Lung (tissue), 11 donors: ENCODE measurements at regions not wholly inside any gene's neighbourhood (a gene's known extent, or its start where the extent isn't known, plus 50 kb on each side); places are given as distances from the start of the nearest gene placed in this dataset.

Source experiments
- ATAC-seq: fragments of 200-7000 bp; cut with Tn5 transposase; one replicate; pipeline ENCODE4 v1.9.1; 2020; ENCODE audit warnings: moderate number of reproducible peaks; ENCODE audit not compliant: insufficient read depth, low FRiP score
- DNase-seq, 3 donors: peaks; one replicate each; pipeline ENCODE4 v3.0.0-alpha.2; 2013 to 2017
- H3K27ac ChIP-seq, 2 donors: one replicate each; pipeline ENCODE4 v1.5.1; 2013; ENCODE audit warnings: mild to moderate bottlenecking in 2 of 2, moderate library complexity in 2 of 2, control low read depth in 1 of 2, inconsistent platforms in 1 of 2, low read depth in 1 of 2, low read length in 1 of 2
- H3K27me3 ChIP-seq, 3 donors: one replicate each; pipeline ENCODE4 v1.5.1; 2013; ENCODE audit warnings: low read length in 2 of 3; ENCODE audit not compliant: control insufficient read depth in 3 of 3, insufficient read depth in 3 of 3
- H3K36me3 ChIP-seq, 4 donors: one replicate each; pipeline ENCODE4 v1.5.1; 2013; ENCODE audit warnings: low read length in 4 of 4, mild to moderate bottlenecking in 1 of 4, moderate library complexity in 1 of 4; ENCODE audit not compliant: control insufficient read depth in 4 of 4, insufficient read depth in 4 of 4
- H3K4me1 ChIP-seq, 5 donors: one replicate each; pipeline ENCODE4 v1.5.1; 2013; ENCODE audit warnings: low read length in 5 of 5, mild to moderate bottlenecking in 2 of 5, moderate library complexity in 1 of 5; ENCODE audit not compliant: control insufficient read depth in 5 of 5, insufficient read depth in 5 of 5
- H3K4me3 ChIP-seq: one replicate; pipeline ENCODE4 v1.5.1; 2013; ENCODE audit warnings: mild to moderate bottlenecking, control low read depth, moderate library complexity
- H3K9ac ChIP-seq, 2 donors: one replicate each; pipeline ENCODE4 v1.5.1; 2013; ENCODE audit warnings: low read length in 2 of 2, control low read depth in 1 of 2; ENCODE audit not compliant: insufficient read depth in 1 of 2
- H3K9me3 ChIP-seq, 4 donors: one replicate each; pipeline ENCODE4 v1.5.1; 2013; ENCODE audit warnings: low read length in 3 of 4, mild to moderate bottlenecking in 1 of 4, moderate library complexity in 1 of 4; ENCODE audit not compliant: control insufficient read depth in 4 of 4, insufficient read depth in 3 of 4
- WGBS, 2 donors: extraction: QIAGEN DNeasy Blood & Tissue Kit; methylation state at CpG; one replicate each; pipeline ENCODE4 v1.1.7; 2013; 5-methylcytosine and 5-hydroxymethylcytosine counted together
- TF ChIP-seq, protein P1 (sequence below): IDR thresholded peaks from 2 replicates; pipeline ENCODE4 v1.5.1; 2012; ENCODE audit warnings: mild to moderate bottlenecking; ENCODE audit errors: control extremely low read depth, extremely low read depth
- donor health status: control.
- donor health status: control.
- donor health status: Bipolar disorder and iron deficiency.
- donor health status: healthy.
- donor health status: DM: yes; HTN: yes; CAD: no.

DNA sequence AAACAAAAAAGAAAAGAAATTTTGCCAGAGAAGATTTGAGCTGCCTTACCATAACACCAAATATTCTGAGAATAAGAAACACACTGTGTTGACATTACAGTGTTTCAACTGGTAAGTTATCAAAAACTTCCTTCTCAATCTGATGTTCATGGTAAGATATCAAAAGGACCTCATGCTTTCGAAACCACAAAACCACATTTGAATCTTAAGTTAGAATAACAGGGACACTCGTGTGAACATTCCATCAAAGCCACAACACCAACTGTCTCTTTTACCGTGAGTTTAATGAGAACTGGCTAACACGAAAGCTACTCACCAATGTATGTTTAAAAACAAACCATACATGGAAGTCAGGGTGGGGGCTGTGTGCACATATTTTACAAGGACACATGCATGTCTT, 73.0 kb upstream of the OPRM1 start:
- Histone ChIP-seq H3K36me3 (no peaks in the 10 kb centered on the region), H3K4me3 (no peak overlapping the region), H3K9me3 (no peaks in the 10 kb centered on the region), H3K27ac (no peak overlapping the region), H3K27me3 (no peaks in the 10 kb centered on the region), H3K4me1 (peaks cover 0 to 5% (median 0%) of the 10 kb centered on the region in 5 donors), H3K9ac (no peak overlapping the region)
- no peak for DNase-seq
- TF ChIP-seq, protein P1, sequence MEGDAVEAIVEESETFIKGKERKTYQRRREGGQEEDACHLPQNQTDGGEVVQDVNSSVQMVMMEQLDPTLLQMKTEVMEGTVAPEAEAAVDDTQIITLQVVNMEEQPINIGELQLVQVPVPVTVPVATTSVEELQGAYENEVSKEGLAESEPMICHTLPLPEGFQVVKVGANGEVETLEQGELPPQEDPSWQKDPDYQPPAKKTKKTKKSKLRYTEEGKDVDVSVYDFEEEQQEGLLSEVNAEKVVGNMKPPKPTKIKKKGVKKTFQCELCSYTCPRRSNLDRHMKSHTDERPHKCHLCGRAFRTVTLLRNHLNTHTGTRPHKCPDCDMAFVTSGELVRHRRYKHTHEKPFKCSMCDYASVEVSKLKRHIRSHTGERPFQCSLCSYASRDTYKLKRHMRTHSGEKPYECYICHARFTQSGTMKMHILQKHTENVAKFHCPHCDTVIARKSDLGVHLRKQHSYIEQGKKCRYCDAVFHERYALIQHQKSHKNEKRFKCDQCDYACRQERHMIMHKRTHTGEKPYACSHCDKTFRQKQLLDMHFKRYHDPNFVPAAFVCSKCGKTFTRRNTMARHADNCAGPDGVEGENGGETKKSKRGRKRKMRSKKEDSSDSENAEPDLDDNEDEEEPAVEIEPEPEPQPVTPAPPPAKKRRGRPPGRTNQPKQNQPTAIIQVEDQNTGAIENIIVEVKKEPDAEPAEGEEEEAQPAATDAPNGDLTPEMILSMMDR = no peak
- no peak for ATAC-seq
- WGBS, 2 donors = 21 to 29% methylated on average over 4 of the region's 4 CpGs

DNA sequence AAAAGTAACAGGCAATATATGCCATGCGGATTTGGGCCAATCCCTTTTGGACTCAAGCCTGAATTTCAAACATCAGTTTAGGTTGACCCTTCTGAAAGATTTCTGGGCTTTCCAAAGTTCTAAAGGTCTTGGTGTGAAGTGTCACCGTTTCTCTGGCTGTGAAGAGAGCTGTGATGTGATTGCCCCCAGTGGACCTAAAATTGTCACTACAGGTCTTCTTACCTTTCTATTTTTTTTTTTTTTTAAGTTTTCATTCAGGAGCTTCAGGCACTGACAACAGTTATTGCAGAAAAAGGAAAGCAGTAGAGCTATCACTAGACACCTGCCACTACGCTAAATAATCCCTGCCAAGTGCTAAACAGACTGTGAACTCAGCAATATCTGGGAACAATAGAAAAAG, 75.7 kb upstream of the OPRM1 start:
- WGBS, 2 donors = 59 to 64% methylated on average over 3 of the region's 3 CpGs

DNA sequence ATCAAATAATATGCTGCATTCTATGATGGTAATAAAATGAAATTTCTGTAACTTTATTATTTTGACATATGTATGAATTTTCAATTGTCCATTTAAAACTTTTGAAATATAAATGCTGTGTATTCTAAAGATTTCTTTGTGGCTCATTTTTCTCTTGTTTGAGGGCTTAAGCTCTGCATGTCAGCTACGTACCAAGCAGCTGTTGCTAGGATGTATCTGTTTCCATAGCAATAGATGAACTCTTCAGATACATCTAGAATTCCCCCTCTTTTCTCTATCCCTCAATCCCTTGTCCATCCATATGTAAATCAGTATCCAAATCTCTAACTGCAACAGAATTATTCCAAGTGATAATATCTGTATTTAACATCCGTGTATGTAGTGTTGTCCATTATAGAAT, 76.5 kb upstream of the OPRM1 start:
- H3K27ac ChIP-seq = no peak overlapping the region
- no peak for ATAC-seq
- H3K27me3 ChIP-seq = no peaks in the 10 kb centered on the region
- no peak for DNase-seq
- H3K4me1 ChIP-seq = peaks cover 0 to 8% (median 5%) of the 10 kb centered on the region in 5 donors
- no peaks in the 10 kb centered on the region for H3K36me3 ChIP-seq
- TF ChIP-seq, protein P1 = no peak
- H3K9ac ChIP-seq = no peak overlapping the region
- no peaks in the 10 kb centered on the region for H3K9me3 ChIP-seq
- no peak overlapping the region for H3K4me3 ChIP-seq
- 54 to 75% methylated on average over 2 of the region's 2 CpGs for WGBS, 2 donors

More for the DNA sequence above, 75.7 kb upstream of the OPRM1 start:
- Histone ChIP-seq H3K4me3 (no peak overlapping the region), H3K27ac (no peak overlapping the region), H3K9ac (no peak overlapping the region), H3K36me3 (no peaks in the 10 kb centered on the region), H3K27me3 (no peaks in the 10 kb centered on the region), H3K4me1 (peaks cover 0 to 8% (median 3%) of the 10 kb centered on the region in 5 donors), H3K9me3 (no peaks in the 10 kb centered on the region)
- DNase-seq (no peak), ATAC-seq (no peak)
- TF ChIP-seq, protein P1 = no peak

DNA sequence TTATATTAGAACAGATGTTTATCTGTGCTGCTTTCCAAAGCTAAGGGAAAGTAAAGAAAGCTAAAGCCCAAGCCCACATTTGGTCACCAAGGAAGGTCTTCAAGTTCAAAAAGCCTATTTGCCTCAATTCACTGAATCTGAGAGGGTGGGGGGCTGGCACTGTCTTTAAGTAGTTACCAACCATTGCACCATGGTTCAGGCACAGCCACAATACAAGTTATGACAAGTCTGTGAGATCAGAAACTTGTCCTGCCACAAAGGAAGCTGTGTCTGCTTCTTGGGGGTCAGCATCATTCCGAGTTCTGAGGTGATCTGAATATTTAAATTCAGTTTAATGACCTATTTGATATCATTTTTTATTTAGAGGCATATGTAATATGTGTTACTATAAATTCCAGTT, 78.3 kb upstream of the OPRM1 start:
- WGBS, 2 donors = 74 to 79% methylated on average over 1 of the region's 1 CpG
- no peaks in the 10 kb centered on the region for H3K36me3 ChIP-seq
- H3K9ac ChIP-seq = no peak overlapping the region
- no peak overlapping the region for H3K4me3 ChIP-seq
- DNase-seq = no peak
- no peaks in the 10 kb centered on the region for H3K9me3 ChIP-seq
- ATAC-seq = no peak
- peaks cover 0 to 8% (median 5%) of the 10 kb centered on the region in 5 donors for H3K4me1 ChIP-seq
- H3K27me3 ChIP-seq = no peaks in the 10 kb centered on the region
- H3K27ac ChIP-seq = no peak overlapping the region
- TF ChIP-seq, protein P1 = no peak
